GM21526 (cell line): ENCODE measurements at regions not wholly inside any gene's neighbourhood (a gene's known extent, or its start where the extent isn't known, plus 50 kb on each side); places are given as distances from the start of the nearest gene placed in this dataset.
A peak's percentile ranks its signal among the peaks of the same experiment; 100 is the strongest.
"Not testable (repeated sequence)": the region's sequence is repeated elsewhere in the genome, so short reads cannot be mapped to it uniquely, and the experiment has no call there.

Experiments used
- ATAC-seq: cut with Tn5 transposase; IDR thresholded peaks from one replicate; pipeline ENCODE4 v1.9.1; 2021; ENCODE audit warnings: moderate library complexity; ENCODE audit not compliant: unreplicated experiment, low FRiP score

DNA sequence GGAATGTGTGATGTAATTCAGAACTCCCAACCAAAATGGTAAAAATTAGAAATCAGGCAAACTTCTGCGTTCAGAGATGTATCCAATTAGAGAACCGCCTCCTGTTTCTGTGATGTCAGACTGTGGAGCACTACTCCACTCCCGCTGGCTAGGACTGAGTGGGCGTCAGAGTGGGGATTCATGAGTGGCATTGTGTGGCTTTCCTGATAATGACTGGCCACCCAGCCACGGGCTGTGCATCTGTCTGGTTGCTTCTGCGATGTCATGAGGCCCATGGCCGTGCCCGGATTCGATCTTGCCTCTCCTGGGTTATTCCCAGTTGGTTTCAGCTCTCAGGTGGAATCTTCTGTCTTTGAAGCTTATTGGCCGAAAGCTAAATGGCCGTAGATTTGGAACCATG, 87.1 kb upstream of the KCNA1 start:
- ATAC-seq, result no peak

DNA sequence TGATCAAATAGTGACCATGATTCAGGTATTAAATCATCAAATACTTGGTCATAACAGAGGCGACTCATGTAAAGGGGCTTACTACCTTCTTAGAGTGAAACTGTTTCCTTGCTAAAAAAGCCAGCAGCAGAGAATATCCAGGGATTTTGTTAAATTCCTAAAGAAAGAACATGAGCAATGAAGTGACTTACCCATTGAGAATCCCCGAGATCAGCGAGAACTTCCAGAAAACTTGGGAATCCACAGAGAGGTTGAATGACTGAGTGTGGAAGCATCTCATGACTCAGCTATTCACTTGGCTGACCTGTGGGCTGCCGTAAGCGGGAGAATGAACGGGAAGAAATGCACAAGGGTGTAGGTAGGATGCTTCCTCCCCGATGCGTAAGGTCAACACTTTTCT, 85.3 kb upstream of the KCNA1 start:
- no peak for ATAC-seq

DNA sequence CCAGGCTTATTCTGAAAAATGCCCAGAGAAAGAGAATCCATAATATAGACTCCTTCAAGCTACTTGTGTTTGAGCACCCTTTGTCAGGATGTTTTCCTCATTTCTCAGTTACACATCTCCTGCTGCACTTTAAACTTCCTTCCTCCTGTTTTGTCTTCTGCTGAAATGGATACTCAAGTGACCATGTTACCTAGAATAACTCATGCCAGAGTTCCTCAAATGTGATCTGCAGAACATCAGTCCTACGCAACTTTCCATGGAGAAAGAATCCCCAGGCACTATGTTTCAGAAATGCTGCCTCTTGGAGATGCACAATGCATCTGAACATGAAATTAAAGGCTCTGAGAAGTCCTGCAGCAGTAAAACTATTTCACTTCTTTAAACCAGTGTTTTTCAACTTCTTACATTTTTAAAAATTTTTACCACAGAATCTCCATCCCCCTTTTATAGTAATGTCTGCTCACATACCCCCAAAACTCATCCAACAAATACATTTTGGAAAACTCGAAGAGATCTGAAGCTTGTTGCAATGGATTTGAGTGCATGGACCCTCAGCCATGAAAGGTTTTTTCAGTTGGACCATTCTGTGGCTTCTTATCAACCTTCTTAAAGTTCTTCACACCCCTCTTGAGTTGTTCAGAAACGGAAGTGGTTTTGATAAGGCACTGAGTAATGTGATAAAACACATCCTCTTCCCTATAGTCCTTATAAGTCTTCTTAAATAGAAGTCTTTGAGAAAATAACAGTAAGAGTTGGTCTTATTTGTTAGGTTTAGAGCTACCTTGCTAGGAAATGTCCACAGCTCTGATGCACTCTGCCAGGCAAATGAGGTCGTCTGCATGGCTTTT, 84.5 kb upstream of the KCNA1 start:
- no peak for ATAC-seq

GRCh38 chr12:4826909-4827308, 82.8 kb upstream of the KCNA1 start:
- ATAC-seq, result no peak

DNA sequence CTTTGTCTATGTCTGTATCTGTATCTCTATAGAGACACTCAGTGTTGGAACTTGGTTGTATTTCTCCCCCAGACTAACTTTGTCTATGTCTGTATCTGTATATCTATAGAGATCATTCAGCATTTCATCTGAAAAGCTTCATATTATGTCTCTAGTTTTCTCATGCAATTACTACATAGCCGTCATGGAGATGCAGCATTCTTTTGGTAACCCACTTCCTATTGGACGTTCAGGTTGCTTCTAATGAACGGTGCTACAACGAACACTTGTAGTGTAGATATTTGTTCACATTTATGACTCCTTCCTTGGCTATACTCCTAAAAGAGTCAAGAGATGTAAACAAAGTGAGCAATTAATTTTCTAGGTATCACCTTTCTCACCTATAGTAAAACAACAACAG, 81.5 kb upstream of the KCNA1 start:
- no peak for ATAC-seq

DNA sequence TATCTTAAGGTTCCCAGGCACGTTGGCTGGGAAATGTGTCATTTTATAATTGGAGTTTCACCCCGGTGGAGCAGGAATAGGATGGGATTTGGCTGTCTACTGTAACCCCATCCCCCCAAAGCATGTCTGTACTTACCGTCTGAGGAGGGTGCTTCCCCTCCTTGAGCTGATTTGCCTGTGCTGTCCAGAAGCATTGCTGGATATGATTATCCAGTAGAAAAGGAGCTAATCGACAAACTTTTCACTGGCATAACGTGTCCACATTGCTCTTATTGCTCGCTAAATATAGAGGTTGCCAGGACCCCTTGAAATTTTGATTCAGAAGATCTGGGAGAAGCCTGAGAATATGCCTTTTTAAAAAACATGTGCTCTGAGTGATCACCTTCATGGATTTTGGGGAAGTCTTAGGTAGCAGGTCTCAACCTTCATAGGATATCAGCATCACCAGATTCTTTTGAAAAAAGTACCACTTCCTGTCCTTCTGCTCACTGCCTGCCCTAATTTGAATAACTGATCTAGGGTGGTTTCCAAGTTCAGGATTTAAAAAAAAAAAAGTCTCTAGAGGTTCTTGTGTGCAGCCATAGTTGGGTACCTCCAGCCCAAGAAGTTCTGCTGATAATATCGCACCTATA, 80.4 kb upstream of the KCNA1 start:
- peak; percentile 80 for ATAC-seq

GRCh38 chr12:4829793-4830162, 79.9 kb upstream of the KCNA1 start:
- ATAC-seq, result peak; percentile 25

- ATAC-seq, result no peak
These were observed 79.0 kb upstream of the KCNA1 start for GRCh38 chr12:4830556-4831210.

DNA sequence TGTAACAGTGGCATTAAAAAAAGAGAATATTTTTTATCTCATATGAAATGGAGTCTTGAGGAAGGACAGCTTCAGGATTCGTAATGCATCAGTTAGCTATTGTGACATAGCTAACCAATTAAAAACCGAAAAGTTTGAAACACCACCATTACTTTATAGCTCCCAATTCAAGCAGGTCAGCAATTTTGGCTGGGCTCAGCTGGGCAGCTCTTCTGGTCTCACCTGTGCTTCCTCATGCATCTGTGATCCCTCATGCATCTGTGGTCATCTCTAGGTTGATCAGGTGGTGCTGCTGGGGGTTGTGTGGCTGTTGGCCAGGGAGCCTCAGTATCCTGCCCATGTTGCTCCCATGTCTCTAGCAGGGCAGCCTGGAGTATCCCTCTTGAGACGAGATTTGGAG, 76.7 kb upstream of the KCNA1 start:
- ATAC-seq, result no peak

DNA sequence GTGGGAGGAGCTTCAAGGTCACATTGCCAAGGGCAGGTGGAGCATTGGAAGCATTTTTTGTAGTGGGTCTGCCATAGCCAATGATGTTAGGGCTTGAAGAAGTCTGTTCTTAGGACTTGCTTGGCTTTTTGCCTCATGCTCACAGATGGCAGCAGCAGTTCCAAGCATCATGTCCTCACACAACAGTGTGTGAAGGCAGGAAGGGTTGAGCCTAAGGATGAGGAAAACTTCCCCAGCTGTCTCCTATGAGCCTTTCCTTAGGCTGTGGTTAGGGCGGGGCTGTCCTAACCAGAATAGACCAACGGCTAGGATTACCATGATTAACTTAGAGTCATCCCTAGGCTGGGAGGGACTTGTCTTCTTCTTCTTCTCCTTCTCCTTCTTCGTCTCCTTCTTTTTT, 76.2 kb upstream of the KCNA1 start:
- ATAC-seq, result no peak

- ATAC-seq, result not testable (repeated sequence)
These were observed 67.3 kb upstream of the KCNA1 start for GRCh38 chr12:4842401-4842800.

DNA sequence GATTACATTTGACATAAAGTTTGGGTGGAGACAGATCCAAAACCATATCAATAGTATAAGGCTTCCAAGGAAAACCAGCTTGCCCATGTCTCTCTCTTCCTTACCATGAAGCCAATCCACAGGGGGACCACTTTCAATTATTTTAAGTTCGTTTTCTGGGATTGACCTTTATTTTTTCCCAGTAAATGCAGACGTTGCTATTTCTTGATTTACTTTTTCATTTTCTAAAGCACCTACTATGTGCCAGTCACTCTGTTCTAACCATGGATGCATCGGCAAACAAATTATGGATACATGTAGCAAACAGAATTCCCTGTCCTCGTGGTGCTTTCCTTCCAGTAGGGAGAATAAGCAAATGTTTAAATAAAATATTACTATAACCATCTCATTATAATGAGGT, 65.8 kb upstream of the KCNA1 start:
- ATAC-seq, result no peak

GRCh38 chr12:4847713-4848112, 62.0 kb upstream of the KCNA1 start:
- no peak for ATAC-seq

DNA sequence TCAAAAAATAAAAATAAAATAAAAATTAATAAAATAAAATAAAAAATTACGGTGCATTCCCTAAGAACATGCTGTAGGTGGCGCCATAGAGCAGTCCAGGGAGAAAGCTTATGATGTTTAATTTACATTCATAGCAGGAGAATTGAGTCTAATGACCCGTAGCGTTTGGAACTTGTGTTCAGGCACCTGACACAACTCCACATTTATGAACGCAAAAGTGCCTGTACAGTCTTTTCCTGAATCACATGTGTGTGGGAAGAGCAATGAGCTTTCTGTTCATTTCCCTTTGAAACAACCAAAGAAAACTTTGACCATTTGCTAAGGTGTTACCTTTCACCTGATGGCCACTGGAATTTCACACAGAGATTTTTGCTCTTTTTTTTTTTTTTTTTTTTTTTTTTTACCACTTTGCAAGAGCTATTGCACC, 60.6 kb upstream of the KCNA1 start:
- no peak for ATAC-seq

GRCh38 chr12:4849795-4850345, 59.8 kb upstream of the KCNA1 start:
- ATAC-seq, result no peak

- ATAC-seq, result no peak
These were observed 58.8 kb upstream of the KCNA1 start for GRCh38 chr12:4850857-4851380.

- ATAC-seq, result no peak
These were observed 57.4 kb upstream of the KCNA1 start for GRCh38 chr12:4852308-4852707.

DNA sequence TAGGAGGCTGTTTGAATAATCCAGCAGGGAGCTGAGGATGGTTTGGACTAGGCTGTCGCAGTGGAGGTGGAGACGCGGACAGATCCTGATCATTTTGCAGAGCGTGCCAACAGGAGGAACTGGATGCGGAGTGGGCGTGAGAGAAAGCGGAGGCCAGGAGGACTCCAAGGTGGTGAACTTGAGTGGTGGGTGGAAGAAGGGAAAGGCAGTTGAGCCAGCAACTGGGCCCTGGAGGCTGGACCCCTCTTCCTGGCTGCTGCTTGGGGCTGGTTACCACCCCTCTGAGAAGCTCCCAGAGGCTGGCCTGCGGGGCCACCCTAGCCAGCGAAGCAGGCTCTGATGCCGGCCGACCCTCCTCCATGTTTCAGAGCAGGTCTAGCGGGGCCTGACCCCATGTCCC, 56.8 kb upstream of the KCNA1 start:
- no peak for ATAC-seq

DNA sequence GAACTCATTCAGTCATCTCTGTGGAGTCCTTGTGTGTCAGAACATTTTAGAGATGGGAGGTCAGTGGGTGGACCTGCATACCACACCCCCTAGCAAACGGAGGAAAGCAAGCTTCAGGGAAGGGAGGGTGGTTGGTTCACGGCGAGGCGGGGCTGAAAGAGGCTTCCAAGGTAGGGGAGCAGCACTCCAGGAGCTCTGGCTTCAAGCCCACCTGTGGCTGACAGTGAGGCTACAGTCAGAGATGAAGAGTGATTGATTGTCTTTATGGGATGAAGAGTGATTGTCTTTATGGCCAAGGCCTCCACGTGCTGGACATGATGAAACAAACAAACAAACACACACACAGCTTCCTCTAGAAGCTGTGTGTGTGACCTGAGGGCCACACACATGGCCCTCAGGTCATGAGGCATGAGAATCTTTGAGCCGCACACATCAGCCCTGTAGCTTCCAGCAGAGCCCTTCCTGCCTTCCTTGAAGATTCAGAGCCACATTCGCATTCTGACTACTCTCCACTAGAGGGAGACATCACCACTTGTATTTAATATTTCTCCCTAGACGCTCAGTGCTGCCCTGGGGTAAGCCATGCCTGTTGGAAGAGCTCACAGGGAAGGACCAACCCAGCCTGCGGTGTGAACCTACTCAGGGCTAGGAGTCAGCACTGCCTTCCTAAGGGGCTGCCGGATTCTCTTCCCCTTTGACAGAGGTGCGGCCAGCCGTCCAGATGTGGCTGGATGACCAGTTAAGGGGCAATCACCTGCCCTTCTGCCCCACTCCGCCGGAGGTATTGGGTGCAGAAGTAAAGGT, 54.4 kb upstream of the KCNA1 start:
- ATAC-seq, result peak; percentile 73

DNA sequence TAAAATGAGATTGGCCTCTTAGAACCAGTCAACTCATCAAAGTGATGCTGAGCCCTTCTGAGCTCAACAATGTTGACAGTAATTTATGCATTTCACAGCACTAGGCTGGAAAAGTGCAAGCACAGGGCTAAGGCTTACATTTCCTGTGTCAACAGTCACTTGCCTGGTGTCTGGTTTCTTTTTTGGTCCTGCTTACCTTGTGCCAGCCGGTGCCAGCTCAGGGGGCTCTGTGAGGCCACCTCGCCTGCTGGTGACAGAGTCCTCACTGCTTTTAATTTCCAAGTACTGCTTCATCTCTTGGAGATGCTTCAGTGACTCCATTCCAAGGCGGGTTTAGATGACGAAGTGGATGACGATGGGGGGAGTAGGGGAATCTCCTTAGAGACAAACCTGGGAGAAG, 53.1 kb upstream of the KCNA1 start:
- ATAC-seq, result no peak
